ENCODE measurements at regions not wholly inside any gene's neighbourhood (a gene's known extent, or its start where the extent isn't known, plus 50 kb on each side); places are given as distances from the start of the nearest gene placed in this dataset.

- TF ChIP-seq ZNF274 (IDR thresholded peaks at IDR 0.05; ENCODE audit: low read depth, low read length): no peak
- TF ChIP-seq YY1 (IDR thresholded peaks at IDR 0.05; ENCODE audit: insufficient read depth, insufficient read length): no peak
These were observed 537.2 kb downstream of the STIM2 start for GRCh38 chr4:27397886-27398285.

Measured in NT2/D1 (cell line).